ENCODE measurements at regions not wholly inside any gene's neighbourhood (a gene's known extent, or its start where the extent isn't known, plus 50 kb on each side); places are given as distances from the start of the nearest gene placed in this dataset.

- TF ChIP-seq CTCF (IDR thresholded peaks at IDR 0.05; ENCODE audit: extremely low read depth in 1 of 2, insufficient read depth in 1 of 2, low read depth in 1 of 2, low read length in 2 of 2) (no peak), POLR2AphosphoS5 (IDR thresholded peaks at IDR 0.05; ENCODE audit: insufficient read depth, low read depth, low read length) (no peak), GATA2 (IDR thresholded peaks at IDR 0.05; ENCODE audit: insufficient read depth, insufficient read length, low read depth, low read length) (no peak)
Measured at GRCh38 chr3:182693723-182694122, 99.6 kb upstream of the ATP11B start.
